ENCODE measurements at regions not wholly inside any gene's neighbourhood (a gene's known extent, or its start where the extent isn't known, plus 50 kb on each side); places are given as distances from the start of the nearest gene placed in this dataset.
A peak's percentile ranks its signal among the peaks of the same experiment; 100 is the strongest.

- Histone ChIP-seq H3K4me1 (peaks cover 0 to 12% of the 10 kb centered on the region in 2 donors), H3K27me3 (no peaks in the 10 kb centered on the region), H3K27ac (peak overlapping the region; percentile 52 to 78), H3K36me3 (no peaks in the 10 kb centered on the region), H3K9me3 (no peaks in the 10 kb centered on the region), H3K4me3 (no peak overlapping the region)
- intact Hi-C loops (cut with DNase I), result loop anchor here (2.0 kb wide), 1 partner anchor 70 kb away; no protein-coding TSS in a partner anchor
- TF ChIP-seq, protein P1, sequence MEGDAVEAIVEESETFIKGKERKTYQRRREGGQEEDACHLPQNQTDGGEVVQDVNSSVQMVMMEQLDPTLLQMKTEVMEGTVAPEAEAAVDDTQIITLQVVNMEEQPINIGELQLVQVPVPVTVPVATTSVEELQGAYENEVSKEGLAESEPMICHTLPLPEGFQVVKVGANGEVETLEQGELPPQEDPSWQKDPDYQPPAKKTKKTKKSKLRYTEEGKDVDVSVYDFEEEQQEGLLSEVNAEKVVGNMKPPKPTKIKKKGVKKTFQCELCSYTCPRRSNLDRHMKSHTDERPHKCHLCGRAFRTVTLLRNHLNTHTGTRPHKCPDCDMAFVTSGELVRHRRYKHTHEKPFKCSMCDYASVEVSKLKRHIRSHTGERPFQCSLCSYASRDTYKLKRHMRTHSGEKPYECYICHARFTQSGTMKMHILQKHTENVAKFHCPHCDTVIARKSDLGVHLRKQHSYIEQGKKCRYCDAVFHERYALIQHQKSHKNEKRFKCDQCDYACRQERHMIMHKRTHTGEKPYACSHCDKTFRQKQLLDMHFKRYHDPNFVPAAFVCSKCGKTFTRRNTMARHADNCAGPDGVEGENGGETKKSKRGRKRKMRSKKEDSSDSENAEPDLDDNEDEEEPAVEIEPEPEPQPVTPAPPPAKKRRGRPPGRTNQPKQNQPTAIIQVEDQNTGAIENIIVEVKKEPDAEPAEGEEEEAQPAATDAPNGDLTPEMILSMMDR (IDR thresholded peaks at IDR 0.05), result no peak
- peak in 1 of 2 donors; percentile 80 for DNase-seq (ENCODE audit: low spot score in 2 of 2)
Observed at GRCh38 chr7:32163141-32163806, 93.1 kb upstream of the PDE1C start.

DNA sequence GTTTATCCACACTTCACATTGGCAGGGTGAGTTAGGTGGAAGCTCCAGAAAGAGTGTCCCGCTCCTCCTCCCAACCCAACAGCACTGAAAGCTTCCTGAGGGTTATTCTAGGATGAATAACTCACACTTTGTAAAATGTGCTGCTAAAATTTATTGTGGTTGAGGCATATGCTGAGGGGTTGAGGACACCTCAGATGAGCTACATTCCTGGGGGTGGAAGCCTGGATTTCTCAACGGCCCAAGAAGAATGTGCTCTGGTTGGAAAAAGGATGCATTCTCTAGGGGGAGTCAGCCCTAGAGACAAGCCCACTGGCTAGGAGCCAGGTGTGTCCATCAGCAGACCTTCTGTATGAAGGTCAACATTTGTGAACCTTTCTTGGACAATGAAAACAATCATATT lies 91.5 kb upstream of the PDE1C start:
- no peak for DNase-seq (ENCODE audit: low spot score in 2 of 2)
- H3K27me3 ChIP-seq, result no peaks in the 10 kb centered on the region
- H3K9me3 ChIP-seq, result no peaks in the 10 kb centered on the region
- H3K36me3 ChIP-seq, result no peaks in the 10 kb centered on the region
- no peak overlapping the region for H3K4me3 ChIP-seq
- intact Hi-C loops (cut with DNase I), result loop anchor here (2.0 kb wide), 1 partner anchor 69 kb away; no protein-coding TSS in a partner anchor
- peak overlapping the region; percentile 52 to 78 for H3K27ac ChIP-seq
- H3K4me1 ChIP-seq, result peaks cover 0 to 12% of the 10 kb centered on the region in 2 donors
- TF ChIP-seq, protein P1 (IDR thresholded peaks at IDR 0.05), result no peak

- Histone ChIP-seq H3K36me3 (no peaks in the 10 kb centered on the region), H3K27me3 (no peaks in the 10 kb centered on the region), H3K9me3 (no peaks in the 10 kb centered on the region), H3K27ac (no peak overlapping the region), H3K4me1 (peaks cover 0 to 12% of the 10 kb centered on the region in 2 donors), H3K4me3 (no peak overlapping the region)
- intact Hi-C loops (cut with DNase I), result no loop called here
- DNase-seq (ENCODE audit: low spot score in 2 of 2), result no peak
- TF ChIP-seq, protein P1 (IDR thresholded peaks at IDR 0.05), result no peak
Observed at GRCh38 chr7:32158751-32159745, 88.8 kb upstream of the PDE1C start.

DNA sequence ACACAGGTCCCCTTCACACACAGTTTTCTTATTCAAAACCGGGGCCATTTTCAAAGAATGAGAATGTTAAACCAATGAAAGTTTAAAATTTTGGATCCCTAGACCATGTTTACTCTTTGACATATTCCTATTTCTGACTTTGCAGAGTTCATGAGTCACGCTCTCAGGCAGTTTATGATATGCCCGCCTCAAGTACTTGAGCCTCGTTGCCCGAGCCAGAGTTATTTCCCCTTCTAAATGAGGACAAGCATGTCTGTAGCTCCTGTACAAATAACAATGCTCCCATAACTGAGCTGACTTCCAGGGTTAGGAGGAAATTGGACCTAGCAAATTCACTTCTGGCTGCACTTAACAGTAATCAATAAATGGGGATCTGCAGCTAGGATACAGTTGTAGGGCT lies 87.9 kb upstream of the PDE1C start:
- H3K9me3 ChIP-seq, result no peaks in the 10 kb centered on the region
- no peak for DNase-seq (ENCODE audit: low spot score in 2 of 2)
- H3K27me3 ChIP-seq, result no peaks in the 10 kb centered on the region
- intact Hi-C loops (cut with DNase I), result no loop called here
- H3K36me3 ChIP-seq, result no peaks in the 10 kb centered on the region
- H3K4me1 ChIP-seq, result peaks cover 0 to 12% of the 10 kb centered on the region in 2 donors
- H3K4me3 ChIP-seq, result no peak overlapping the region
- H3K27ac ChIP-seq, result no peak overlapping the region
- TF ChIP-seq, protein P1 (IDR thresholded peaks at IDR 0.05), result no peak

DNA sequence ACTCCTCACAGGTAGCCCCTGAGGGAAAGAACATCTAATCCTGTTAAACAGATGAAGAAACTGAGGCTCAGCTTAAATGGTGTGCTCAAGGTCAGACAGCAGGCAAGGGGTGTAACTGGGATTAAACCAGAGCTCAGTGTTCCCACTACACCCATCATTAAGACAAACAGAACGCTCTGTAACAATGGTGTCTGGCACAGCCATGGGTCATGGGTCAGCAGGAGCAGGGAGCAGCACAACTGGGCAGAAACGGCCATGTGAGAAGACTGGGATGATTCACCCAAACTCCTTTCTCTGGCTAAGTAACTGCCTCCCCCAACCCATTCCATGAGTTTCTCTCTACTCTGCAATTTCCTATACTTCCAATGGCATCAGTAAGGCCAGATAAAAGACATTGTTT lies 85.5 kb upstream of the PDE1C start:
- TF ChIP-seq, protein P1 (IDR thresholded peaks at IDR 0.05), result no peak
- intact Hi-C loops (cut with DNase I), result no loop called here
- Histone ChIP-seq H3K36me3 (no peaks in the 10 kb centered on the region), H3K27ac (no peak overlapping the region), H3K9me3 (no peaks in the 10 kb centered on the region), H3K27me3 (no peaks in the 10 kb centered on the region), H3K4me3 (no peak overlapping the region), H3K4me1 (no peaks in the 10 kb centered on the region)
- DNase-seq (ENCODE audit: low spot score in 2 of 2), result no peak
